Kasumi-1 (cell line): ENCODE measurements at regions not wholly inside any gene's neighbourhood (a gene's known extent, or its start where the extent isn't known, plus 50 kb on each side); places are given as distances from the start of the nearest gene placed in this dataset.
"Not testable (repeated sequence)": the region's sequence is repeated elsewhere in the genome, so short reads cannot be mapped to it uniquely, and the experiment has no call there.

Experiments
- DNase-seq, 2 experiments: peaks; one replicate each; lab custom pipeline; 2025; lab: John Stamatoyannopoulos, UW

- DNase-seq = not testable (repeated sequence)
Measured at GRCh38 chr1:239992566-239992965, 99.1 kb upstream of the FMN2 start.

- DNase-seq = no peak
Measured at GRCh38 chr1:239993366-239993765, 98.3 kb upstream of the FMN2 start.

GRCh38 chr1:239995281-239995680 lies 96.4 kb upstream of the FMN2 start:
- DNase-seq = no peak

DNA sequence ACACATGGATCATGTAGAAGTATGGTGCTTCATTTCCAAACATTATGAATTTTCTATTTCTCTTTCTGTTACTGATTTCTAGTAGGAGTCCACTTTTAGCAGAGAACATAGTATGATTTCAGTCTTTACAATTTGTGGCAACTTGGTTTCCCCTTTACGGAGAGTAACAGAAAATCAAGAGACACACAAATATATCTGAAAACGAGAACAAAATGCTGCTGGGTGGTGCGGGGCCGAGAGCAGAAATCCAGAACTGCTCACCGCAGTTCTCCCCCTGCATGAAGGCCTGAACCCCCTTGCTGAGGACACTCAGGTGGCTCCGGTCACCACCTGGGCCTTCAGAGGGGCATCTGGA lies 94.5 kb upstream of the FMN2 start:
- no peak for DNase-seq

DNA sequence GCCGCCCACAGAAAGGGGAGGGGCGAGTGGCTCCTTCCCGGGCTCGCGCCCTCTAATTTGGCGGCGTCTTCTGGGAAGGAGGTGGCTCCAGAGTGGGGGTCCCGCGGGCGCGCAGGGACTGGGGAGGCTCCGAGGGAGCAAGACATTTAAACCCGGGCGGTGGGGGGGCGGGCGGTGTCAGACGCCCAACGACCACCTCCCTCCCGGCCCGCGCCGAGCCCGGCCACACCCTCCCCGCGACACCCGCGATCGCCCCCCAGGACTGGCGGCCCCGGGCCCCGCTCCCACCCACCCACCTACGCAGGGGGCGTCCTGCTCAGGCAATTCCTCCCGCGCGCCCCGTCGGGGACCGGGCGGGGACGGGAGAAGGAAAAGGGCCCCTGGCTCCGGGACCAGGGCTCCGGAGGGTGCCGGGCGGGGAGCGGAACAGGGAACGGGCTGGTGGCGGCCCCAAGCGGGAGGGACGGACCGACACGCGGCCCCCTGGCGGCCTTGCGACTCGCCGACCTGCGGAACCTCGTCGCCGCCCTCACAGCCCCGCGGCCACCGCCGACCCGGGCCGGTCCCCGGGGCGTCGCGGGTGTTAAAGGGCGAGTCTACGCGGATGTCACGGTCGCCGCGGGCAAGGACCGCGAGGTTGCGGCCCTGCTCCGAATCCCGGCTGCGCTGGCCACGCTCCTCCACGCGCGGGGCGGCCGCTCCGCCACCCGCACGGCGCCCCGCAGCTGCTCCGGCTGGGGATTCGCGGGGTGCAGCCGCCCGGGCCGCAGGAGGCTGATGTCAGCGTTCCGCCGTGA lies 94.0 kb upstream of the FMN2 start:
- no peak for DNase-seq

GRCh38 chr1:239998312-239998649 lies 93.4 kb upstream of the FMN2 start:
- DNase-seq = no peak

GRCh38 chr1:239999170-239999569 lies 92.5 kb upstream of the FMN2 start:
- DNase-seq = no peak

DNA sequence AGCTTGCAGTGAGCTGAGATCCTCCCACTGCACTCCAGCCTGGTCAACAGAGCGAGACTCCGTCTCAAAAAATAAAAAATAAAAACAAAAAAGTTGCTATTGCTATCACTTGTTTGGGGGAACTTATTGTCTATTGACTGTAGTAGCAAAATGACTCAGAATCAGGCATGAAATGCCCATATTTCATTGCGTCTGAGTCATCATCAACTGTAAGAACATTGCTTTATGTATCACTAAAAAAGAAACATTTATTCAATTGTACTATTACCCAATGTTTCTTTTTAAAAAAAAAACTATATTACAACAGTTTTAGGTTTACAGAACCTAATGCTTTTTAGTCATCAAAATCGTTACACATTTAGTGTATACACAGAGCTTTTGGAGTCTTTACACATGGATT lies 91.0 kb upstream of the FMN2 start:
- no peak for DNase-seq

GRCh38 chr1:240001177-240001740 lies 90.4 kb upstream of the FMN2 start:
- DNase-seq = no peak

DNA sequence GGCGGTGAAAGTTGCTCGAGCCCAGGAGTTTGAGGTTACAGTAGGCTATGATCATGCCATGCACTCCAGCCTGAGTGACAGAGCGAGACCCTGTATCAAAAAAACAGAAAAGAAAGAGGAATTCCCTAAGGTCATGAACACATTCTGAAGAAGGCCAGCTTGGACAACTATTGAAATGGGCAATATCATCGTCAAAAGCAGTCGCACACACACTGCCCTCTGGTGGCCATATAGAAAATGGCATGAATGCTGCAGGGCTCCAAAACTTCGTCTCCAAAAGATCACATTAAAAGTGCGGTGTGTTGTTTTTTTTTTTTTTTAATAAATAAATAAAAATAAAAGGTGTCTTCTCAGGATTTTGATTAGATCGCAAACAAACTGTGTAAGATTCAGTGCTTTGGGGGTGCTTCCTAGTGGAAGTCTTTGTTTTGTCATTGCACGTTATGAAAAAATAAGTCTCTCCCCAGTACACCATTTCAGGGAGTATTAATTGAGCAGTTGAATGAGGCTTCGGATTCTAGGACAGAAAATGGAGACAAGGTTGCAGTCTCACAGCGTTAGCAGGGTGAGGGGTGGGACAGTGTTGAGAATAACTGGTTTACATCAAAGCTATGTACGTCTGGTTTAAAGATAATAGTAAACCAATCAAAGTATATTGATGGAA lies 87.5 kb upstream of the FMN2 start:
- DNase-seq = peak in 1 of 2 experiments; percentile 47

DNA sequence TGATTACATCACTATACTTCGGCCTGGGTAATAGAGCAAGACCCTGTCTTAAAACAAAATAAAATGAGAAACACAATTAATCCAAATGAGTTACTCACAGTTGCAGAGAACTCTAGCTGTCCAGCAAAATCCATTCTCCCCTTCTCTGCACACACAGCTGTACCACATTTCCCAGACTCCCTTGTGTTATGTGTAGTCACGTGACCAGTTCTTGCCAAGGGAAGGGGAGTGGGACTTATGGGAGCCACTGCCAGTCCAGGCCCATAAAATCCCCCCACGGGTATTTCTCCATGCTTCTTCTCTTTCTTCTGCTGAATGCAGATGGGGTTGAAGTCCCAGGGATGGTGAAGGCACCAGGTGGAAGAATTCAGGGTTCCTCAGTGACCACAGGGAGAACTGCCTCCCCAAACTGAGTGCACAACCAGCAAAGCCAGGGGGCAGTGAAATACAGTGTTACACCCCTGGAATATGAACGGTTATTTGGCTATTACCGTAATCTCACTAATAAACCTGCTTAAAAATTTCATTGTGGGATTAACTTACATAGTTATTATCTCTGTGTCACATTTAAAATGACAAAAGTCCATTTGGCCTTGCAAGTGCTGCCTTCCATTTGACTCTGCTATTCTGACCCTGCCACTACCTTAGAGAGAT lies 85.6 kb upstream of the FMN2 start:
- no peak for DNase-seq

DNA sequence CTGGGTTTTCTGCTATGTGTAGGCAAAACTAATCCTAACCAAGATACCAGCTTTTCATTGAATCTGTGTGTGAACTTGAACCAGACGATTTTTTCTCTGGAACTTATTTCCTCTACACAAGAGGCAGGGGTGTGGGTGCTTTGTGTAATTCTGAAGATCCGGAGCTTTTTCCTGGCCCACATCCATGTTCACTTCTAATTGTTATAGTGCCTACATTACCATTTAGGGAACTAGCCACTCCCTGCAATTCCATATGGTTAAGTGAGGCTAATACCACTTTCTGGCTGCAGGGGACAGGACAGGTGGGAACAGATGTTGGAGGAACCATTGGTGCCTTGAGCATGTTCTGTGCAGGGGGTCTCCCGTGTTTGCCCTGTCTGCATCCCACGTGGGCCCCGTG lies 83.4 kb upstream of the FMN2 start:
- no peak for DNase-seq

GRCh38 chr1:240014051-240014450 lies 77.6 kb upstream of the FMN2 start:
- DNase-seq = no peak

DNA sequence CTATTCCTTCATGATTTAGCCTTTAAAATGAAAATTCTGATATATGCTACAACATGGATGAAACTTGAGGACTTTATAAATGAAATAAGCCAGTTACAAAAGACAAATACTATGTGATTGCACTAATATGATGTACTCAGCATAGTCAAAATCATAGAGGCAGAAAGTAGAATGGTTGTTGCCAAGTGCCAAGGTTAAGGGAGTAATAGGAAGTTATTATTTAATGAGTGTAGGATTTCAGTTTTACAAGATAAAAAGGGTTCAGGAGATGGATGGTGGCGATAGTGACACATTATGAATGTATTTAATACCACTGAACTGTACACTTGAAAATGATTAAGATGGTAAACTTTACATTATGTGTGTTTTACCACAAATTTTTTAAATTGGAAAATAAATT lies 73.1 kb upstream of the FMN2 start:
- DNase-seq = no peak

DNA sequence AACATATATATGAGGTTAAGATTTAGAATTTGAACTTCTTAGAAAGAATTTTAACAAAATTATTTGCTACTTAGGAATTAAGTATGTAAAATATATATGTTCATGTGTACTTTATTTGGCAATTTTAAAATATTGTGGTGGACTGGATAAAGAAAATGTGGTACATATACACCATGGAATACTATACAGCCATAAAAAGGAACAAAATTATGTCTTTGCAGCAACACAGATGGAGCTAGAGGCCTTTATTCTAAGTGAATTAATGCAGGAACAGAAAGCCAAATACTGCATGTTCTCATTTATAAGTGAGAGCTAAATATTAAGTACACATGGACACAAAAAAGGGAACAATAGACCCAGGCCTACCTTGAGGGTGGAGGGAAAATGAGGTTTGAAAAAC lies 72.2 kb upstream of the FMN2 start:
- no peak for DNase-seq

- DNase-seq = no peak
Measured at GRCh38 chr1:240020871-240021270, 70.8 kb upstream of the FMN2 start.

DNA sequence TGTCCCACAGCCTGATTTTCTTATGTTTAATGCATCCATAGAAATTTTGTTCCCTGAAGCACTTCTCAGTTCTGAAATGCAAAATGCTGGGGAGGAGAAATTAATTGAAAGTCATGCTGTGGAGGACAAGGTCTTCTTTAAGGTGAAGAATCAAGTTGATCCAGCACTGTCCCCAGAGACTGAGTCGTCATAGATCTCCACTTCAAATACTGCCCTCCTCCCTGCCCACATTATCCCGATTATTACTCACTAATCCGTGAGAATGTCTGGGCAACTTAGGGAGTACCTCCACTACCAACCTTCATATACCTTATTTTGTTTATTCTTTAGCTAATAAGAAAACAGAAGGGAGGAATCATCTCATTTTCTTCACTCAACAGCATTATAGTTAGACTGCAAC lies 70.0 kb upstream of the FMN2 start:
- no peak for DNase-seq

GRCh38 chr1:240027059-240027462 lies 64.6 kb upstream of the FMN2 start:
- DNase-seq = peak; percentile 47 to 82

GRCh38 chr1:240029418-240029817 lies 62.3 kb upstream of the FMN2 start:
- no peak for DNase-seq

- no peak for DNase-seq
Measured at GRCh38 chr1:240030236-240030635, 61.4 kb upstream of the FMN2 start.

GRCh38 chr1:240031009-240031408 lies 60.7 kb upstream of the FMN2 start:
- no peak for DNase-seq

DNA sequence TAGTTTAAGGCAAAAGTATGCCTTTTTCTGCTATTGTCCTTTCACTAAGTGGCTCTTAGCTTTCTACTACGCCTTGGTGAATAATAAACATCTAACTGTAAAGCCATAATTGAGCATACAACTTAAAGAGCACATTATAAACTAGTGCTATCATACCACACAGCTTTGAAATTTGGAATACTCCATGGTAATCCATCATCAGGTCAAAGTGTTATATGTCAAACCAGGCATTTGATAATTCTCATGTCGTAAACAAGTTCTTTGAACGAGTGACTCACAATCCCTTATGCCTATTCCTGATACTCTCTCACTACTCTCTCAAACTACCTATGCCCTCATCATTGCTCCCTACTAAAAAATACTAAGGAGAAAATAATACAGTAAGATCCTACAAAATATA lies 60.3 kb upstream of the FMN2 start:
- DNase-seq = no peak

GRCh38 chr1:240033406-240033805 lies 58.3 kb upstream of the FMN2 start:
- no peak for DNase-seq
